Testis (tissue), 2 donors: ENCODE measurements at regions not wholly inside any gene's neighbourhood (a gene's known extent, or its start where the extent isn't known, plus 50 kb on each side); places are given as distances from the start of the nearest gene placed in this dataset.

Experiments used
- DNase-seq: peaks from one replicate; pipeline ENCODE4 v3.0.0-alpha.2; 2019
- H3K27ac ChIP-seq, 2 donors: fragments of 200-600 bp; sonication (generic); one replicate each; pipeline ENCODE4 v1.5.1; 2019
- H3K27me3 ChIP-seq: fragments of 200-600 bp; sonication (generic); one replicate; pipeline ENCODE4 v1.5.1; 2019
- H3K36me3 ChIP-seq: fragments of 200-600 bp; sonication (generic); one replicate; pipeline ENCODE4 v1.5.1; 2017; ENCODE audit warnings: low read depth; ENCODE audit errors: missing control alignments
- H3K4me1 ChIP-seq: fragments of 200-600 bp; sonication (generic); one replicate; pipeline ENCODE4 v1.5.1; 2019
- H3K4me3 ChIP-seq, 2 donors: fragments of 200-600 bp; sonication (generic); one replicate each; pipeline ENCODE4 v1.5.1; 2017 to 2019
- H3K9me3 ChIP-seq: fragments of 200-600 bp; sonication (generic); one replicate; pipeline ENCODE4 v1.5.1; 2017
- CTCF ChIP-seq, 3 experiments: fragments of 450-650 bp in 2 of 3; fragments of 200-600 bp in 1 of 3; sonication (generic) in 1 of 3; IDR thresholded peaks; one replicate each; pipeline ENCODE4 v1.5.1; 2016 to 2019; ENCODE audit warnings: antibody characterized with exemption in 3 of 3, mild to moderate bottlenecking in 2 of 3, moderate library complexity in 1 of 3
- POLR2A ChIP-seq: fragments of 450-650 bp; IDR thresholded peaks from one replicate; pipeline ENCODE4 v1.6.1; 2017; ENCODE audit warnings: antibody characterized with exemption, mild to moderate bottlenecking, moderate library complexity
- WGBS, 2 donors: methylation state at CpG; one replicate each; pipeline ENCODE4 v1.1.5; 2018; 5-methylcytosine and 5-hydroxymethylcytosine counted together
- intact Hi-C: fragments of 100-400 bp; cut with DNase I; formaldehyde crosslinking; loops from one replicate; pipeline ENCODE4 v1.15.1; 2023; ENCODE audit warnings: low total_unique reads

GRCh38 chr4:139606103-139606502 is 50.1 kb upstream of the SETD7 start:
- intact Hi-C loops, result no loop called here
- Histone ChIP-seq H3K27me3 (no peaks in the 10 kb centered on the region), H3K9me3 (no peaks in the 10 kb centered on the region), H3K27ac (peak overlapping the region; percentile 20 to 57), H3K4me3 (peak overlapping the region; percentile 39 to 45), H3K4me1 (peaks cover 14% of the 10 kb centered on the region), H3K36me3 (no peaks in the 10 kb centered on the region)
- DNase-seq, result no peak
- TF ChIP-seq CTCF (IDR thresholded peaks at IDR 0.05), result no peak
- no peak for TF ChIP-seq POLR2A
- WGBS, 2 donors, result 36 to 53% methylated on average over 8 of the region's 8 CpGs
